ENCODE measurements at regions not wholly inside any gene's neighbourhood (a gene's known extent, or its start where the extent isn't known, plus 50 kb on each side); places are given as distances from the start of the nearest gene placed in this dataset.

GRCh38 chr4:129232589-129233337, 136.8 kb downstream of the C4orf33 start:
- CTCF ChIA-PET, result no interaction called here
- Histone ChIP-seq H3K4me3 (ENCODE audit: low read depth, low read length) (no peak overlapping the region), H3K9me3 (ENCODE audit: control insufficient read depth, insufficient read depth, low read depth, low read length) (no peaks in the 10 kb centered on the region), H3K27ac (ENCODE audit: extremely low read depth, low read depth, low read length) (no peak overlapping the region), H3K36me3 (ENCODE audit: control insufficient read depth in 2 of 2, insufficient read depth in 1 of 2, low read length in 2 of 2) (no peaks in the 10 kb centered on the region), H3K4me1 (ENCODE audit: control insufficient read depth, insufficient read depth, low read length) (no peaks in the 10 kb centered on the region)
- TF ChIP-seq ZNF449 (tag by site-specific recombination; IDR thresholded peaks at IDR 0.05) (no peak), RBAK (tag by site-specific recombination; IDR thresholded peaks at IDR 0.05) (no peak), ZNF24 (tag by site-specific recombination; IDR thresholded peaks at IDR 0.05) (no peak), ZNF623 (tag by site-specific recombination; IDR thresholded peaks at IDR 0.05) (no peak), ZNF600 (tag by site-specific recombination; IDR thresholded peaks at IDR 0.05) (no peak), ZNF791 (tag by site-specific recombination; IDR thresholded peaks at IDR 0.05) (no peak), ZBTB8A (tag by site-specific recombination; IDR thresholded peaks at IDR 0.05) (no peak), GLI4 (tag by site-specific recombination; IDR thresholded peaks at IDR 0.05) (no peak), ZNF433 (tag by site-specific recombination; IDR thresholded peaks at IDR 0.05; ENCODE audit: low read depth) (no peak), ZBTB21 (tag by site-specific recombination; IDR thresholded peaks at IDR 0.05) (no peak), ZNF362 (tag by site-specific recombination; IDR thresholded peaks at IDR 0.05) (no peak), MEIS1 (CRISPR knock-in tag; IDR thresholded peaks at IDR 0.05; ENCODE audit: borderline replicate concordance) (no peak), SP7 (tag by site-specific recombination; IDR thresholded peaks at IDR 0.05) (no peak), ZNF558 (tag by site-specific recombination; IDR thresholded peaks at IDR 0.05) (no peak), GLI2 (tag by site-specific recombination; IDR thresholded peaks at IDR 0.05; ENCODE audit: borderline replicate concordance, low read depth) (no peak), KLF1 (tag by site-specific recombination; IDR thresholded peaks at IDR 0.05) (no peak), ZNF513 (tag by site-specific recombination; IDR thresholded peaks at IDR 0.05) (no peak)
- TF ChIP-seq, protein P1, sequence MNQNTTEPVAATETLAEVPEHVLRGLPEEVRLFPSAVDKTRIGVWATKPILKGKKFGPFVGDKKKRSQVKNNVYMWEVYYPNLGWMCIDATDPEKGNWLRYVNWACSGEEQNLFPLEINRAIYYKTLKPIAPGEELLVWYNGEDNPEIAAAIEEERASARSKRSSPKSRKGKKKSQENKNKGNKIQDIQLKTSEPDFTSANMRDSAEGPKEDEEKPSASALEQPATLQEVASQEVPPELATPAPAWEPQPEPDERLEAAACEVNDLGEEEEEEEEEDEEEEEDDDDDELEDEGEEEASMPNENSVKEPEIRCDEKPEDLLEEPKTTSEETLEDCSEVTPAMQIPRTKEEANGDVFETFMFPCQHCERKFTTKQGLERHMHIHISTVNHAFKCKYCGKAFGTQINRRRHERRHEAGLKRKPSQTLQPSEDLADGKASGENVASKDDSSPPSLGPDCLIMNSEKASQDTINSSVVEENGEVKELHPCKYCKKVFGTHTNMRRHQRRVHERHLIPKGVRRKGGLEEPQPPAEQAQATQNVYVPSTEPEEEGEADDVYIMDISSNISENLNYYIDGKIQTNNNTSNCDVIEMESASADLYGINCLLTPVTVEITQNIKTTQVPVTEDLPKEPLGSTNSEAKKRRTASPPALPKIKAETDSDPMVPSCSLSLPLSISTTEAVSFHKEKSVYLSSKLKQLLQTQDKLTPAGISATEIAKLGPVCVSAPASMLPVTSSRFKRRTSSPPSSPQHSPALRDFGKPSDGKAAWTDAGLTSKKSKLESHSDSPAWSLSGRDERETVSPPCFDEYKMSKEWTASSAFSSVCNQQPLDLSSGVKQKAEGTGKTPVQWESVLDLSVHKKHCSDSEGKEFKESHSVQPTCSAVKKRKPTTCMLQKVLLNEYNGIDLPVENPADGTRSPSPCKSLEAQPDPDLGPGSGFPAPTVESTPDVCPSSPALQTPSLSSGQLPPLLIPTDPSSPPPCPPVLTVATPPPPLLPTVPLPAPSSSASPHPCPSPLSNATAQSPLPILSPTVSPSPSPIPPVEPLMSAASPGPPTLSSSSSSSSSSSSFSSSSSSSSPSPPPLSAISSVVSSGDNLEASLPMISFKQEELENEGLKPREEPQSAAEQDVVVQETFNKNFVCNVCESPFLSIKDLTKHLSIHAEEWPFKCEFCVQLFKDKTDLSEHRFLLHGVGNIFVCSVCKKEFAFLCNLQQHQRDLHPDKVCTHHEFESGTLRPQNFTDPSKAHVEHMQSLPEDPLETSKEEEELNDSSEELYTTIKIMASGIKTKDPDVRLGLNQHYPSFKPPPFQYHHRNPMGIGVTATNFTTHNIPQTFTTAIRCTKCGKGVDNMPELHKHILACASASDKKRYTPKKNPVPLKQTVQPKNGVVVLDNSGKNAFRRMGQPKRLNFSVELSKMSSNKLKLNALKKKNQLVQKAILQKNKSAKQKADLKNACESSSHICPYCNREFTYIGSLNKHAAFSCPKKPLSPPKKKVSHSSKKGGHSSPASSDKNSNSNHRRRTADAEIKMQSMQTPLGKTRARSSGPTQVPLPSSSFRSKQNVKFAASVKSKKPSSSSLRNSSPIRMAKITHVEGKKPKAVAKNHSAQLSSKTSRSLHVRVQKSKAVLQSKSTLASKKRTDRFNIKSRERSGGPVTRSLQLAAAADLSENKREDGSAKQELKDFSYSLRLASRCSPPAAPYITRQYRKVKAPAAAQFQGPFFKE (tag by site-specific recombination; IDR thresholded peaks at IDR 0.05; ENCODE audit: borderline replicate concordance), result no peak
- TF ChIP-seq, protein P2, sequence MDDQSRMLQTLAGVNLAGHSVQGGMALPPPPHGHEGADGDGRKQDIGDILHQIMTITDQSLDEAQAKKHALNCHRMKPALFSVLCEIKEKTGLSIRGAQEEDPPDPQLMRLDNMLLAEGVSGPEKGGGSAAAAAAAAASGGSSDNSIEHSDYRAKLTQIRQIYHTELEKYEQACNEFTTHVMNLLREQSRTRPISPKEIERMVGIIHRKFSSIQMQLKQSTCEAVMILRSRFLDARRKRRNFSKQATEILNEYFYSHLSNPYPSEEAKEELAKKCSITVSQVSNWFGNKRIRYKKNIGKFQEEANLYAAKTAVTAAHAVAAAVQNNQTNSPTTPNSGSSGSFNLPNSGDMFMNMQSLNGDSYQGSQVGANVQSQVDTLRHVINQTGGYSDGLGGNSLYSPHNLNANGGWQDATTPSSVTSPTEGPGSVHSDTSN (CRISPR knock-in tag; IDR thresholded peaks at IDR 0.05), result no peak
- TF ChIP-seq, protein P3, sequence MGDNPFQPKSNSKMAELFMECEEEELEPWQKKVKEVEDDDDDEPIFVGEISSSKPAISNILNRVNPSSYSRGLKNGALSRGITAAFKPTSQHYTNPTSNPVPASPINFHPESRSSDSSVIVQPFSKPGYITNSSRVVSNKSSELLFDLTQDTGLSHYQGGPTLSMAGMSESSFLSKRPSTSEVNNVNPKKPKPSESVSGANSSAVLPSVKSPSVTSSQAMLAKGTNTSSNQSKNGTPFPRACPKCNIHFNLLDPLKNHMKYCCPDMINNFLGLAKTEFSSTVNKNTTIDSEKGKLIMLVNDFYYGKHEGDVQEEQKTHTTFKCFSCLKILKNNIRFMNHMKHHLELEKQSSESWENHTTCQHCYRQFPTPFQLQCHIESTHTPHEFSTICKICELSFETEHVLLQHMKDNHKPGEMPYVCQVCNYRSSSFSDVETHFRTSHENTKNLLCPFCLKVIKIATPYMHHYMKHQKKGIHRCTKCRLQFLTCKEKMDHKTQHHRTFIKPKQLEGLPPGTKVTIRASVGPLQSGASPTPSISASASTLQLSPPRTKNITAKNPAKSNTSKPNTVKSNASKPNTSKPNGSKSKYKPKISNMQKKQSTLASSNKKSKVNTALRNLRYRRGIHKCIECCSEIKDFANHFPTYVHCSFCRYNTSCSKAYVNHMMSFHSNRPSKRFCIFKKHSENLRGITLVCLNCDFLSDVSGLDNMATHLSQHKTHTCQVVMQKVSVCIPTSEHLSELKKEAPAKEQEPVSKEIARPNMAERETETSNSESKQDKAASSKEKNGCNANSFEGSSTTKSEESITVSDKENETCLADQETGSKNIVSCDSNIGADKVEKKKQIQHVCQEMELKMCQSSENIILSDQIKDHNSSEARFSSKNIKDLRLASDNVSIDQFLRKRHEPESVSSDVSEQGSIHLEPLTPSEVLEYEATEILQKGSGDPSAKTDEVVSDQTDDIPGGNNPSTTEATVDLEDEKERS (tag by site-specific recombination; IDR thresholded peaks at IDR 0.05), result no peak
- POLR2A ChIA-PET, result no interaction called here

All from HEK293 (cell line).